GM23338 (cell line): ENCODE measurements at regions not wholly inside any gene's neighbourhood (a gene's known extent, or its start where the extent isn't known, plus 50 kb on each side); places are given as distances from the start of the nearest gene placed in this dataset.

Source experiments
- EZH2 ChIP-seq: fragments of 200-600 bp; sonication (generic); IDR thresholded peaks from one replicate; pipeline ENCODE4 v1.8.0; 2017; ENCODE audit warnings: antibody characterized with exemption, mild to moderate bottlenecking, low read depth; ENCODE audit not compliant: unreplicated experiment
- EZH2phosphoT487 ChIP-seq: fragments of 200-600 bp; sonication (generic); IDR thresholded peaks from one replicate; pipeline ENCODE4 v1.8.1; 2018; ENCODE audit warnings: antibody characterized with exemption; ENCODE audit not compliant: unreplicated experiment
- POLR2AphosphoS5 ChIP-seq: IDR thresholded peaks from 2 replicates; pipeline ENCODE4 v1.6.1; 2016; ENCODE audit warnings: antibody characterized with exemption, low read depth
- TF ChIP-seq, protein P1 (sequence below), 2 experiments: fragments of 200-600 bp in 1 of 2; sonication (generic) in 1 of 2; conservative IDR thresholded peaks; 2 replicates each; pipeline versions ENCODE4 v1.5.1 to v1.6.1; 2016 to 2017; ENCODE audit warnings: antibody characterized with exemption in 2 of 2, low read depth in 2 of 2, mild to moderate bottlenecking in 2 of 2, moderate library complexity in 1 of 2
- TF ChIP-seq, protein P2 (sequence below): IDR thresholded peaks from one replicate; pipeline ENCODE4 v1.6.1; 2018; ENCODE audit warnings: antibody characterized with exemption; ENCODE audit not compliant: unreplicated experiment

DNA sequence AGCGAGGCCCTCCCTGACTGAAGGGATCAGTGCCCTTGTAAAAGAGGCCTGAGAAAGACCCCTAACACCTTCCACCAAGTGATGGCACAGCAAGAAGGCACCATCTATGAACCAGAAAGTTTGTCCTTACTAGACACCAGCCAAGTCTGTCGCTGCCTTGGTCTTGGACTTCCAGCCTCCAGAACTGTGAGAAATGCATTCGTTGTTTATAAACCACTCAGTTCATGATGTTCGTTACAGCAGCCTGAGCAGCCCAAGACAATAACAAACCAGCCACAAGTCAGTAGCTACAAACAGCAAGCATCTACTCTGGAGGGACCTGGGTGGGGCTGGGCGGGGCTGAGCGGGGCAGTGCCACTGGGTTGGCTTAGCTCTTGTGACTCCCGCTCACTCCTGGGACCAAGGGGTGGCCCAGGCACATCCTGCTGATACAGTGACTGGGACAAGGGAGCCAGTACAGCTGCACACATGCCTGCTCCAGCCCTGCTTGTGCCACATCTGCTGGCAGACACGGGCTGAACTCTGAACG lies 234.9 kb downstream of the IRF8 start:
- TF ChIP-seq, protein P1, sequence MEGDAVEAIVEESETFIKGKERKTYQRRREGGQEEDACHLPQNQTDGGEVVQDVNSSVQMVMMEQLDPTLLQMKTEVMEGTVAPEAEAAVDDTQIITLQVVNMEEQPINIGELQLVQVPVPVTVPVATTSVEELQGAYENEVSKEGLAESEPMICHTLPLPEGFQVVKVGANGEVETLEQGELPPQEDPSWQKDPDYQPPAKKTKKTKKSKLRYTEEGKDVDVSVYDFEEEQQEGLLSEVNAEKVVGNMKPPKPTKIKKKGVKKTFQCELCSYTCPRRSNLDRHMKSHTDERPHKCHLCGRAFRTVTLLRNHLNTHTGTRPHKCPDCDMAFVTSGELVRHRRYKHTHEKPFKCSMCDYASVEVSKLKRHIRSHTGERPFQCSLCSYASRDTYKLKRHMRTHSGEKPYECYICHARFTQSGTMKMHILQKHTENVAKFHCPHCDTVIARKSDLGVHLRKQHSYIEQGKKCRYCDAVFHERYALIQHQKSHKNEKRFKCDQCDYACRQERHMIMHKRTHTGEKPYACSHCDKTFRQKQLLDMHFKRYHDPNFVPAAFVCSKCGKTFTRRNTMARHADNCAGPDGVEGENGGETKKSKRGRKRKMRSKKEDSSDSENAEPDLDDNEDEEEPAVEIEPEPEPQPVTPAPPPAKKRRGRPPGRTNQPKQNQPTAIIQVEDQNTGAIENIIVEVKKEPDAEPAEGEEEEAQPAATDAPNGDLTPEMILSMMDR (conservative IDR thresholded peaks at IDR 0.05; ENCODE audit: low read depth in 2 of 2) = no peak
- TF ChIP-seq, protein P2, sequence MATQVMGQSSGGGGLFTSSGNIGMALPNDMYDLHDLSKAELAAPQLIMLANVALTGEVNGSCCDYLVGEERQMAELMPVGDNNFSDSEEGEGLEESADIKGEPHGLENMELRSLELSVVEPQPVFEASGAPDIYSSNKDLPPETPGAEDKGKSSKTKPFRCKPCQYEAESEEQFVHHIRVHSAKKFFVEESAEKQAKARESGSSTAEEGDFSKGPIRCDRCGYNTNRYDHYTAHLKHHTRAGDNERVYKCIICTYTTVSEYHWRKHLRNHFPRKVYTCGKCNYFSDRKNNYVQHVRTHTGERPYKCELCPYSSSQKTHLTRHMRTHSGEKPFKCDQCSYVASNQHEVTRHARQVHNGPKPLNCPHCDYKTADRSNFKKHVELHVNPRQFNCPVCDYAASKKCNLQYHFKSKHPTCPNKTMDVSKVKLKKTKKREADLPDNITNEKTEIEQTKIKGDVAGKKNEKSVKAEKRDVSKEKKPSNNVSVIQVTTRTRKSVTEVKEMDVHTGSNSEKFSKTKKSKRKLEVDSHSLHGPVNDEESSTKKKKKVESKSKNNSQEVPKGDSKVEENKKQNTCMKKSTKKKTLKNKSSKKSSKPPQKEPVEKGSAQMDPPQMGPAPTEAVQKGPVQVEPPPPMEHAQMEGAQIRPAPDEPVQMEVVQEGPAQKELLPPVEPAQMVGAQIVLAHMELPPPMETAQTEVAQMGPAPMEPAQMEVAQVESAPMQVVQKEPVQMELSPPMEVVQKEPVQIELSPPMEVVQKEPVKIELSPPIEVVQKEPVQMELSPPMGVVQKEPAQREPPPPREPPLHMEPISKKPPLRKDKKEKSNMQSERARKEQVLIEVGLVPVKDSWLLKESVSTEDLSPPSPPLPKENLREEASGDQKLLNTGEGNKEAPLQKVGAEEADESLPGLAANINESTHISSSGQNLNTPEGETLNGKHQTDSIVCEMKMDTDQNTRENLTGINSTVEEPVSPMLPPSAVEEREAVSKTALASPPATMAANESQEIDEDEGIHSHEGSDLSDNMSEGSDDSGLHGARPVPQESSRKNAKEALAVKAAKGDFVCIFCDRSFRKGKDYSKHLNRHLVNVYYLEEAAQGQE = no peak
- TF ChIP-seq EZH2 (no peak), EZH2phosphoT487 (no peak), POLR2AphosphoS5 (no peak)
